Endothelial cell of umbilical vein (primary cell): ENCODE measurements at regions not wholly inside any gene's neighbourhood (a gene's known extent, or its start where the extent isn't known, plus 50 kb on each side); places are given as distances from the start of the nearest gene placed in this dataset.
A peak's percentile ranks its signal among the peaks of the same experiment; 100 is the strongest.

ENCODE experiments used
- BruUV-seq: library from RNA; stranded (reverse); fragments of 400-500 nt; replicated peaks from 2 replicates; lab custom pipeline; 2021; lab: Mats Ljungman, UMichigan
- CTCF ChIA-PET: fragments of 300-600, 350-600 bp; sonication (Branson Sonifier 250); formaldehyde crosslinking; loops from one replicate; lab custom pipeline; 2021; ENCODE audit warnings: antibody characterized with exemption, inconsistent platforms; lab: Charles Lee
- POLR2A ChIA-PET: fragments of 300-600, 350-600 bp; sonication (Branson Sonifier 250); formaldehyde crosslinking; loops from one replicate; lab custom pipeline; 2021; ENCODE audit warnings: antibody characterized with exemption, inconsistent platforms; lab: Charles Lee
- DNase-seq: peaks from one replicate; pipeline ENCODE4 v3.0.0-alpha.2; 2011; ENCODE audit warnings: low read depth, low spot score
- FAIRE-seq: peaks from 2 replicates; lab custom pipeline; 2011; peaks lifted over from hg19 to GRCh38; lab: Jason Lieb, UNC
- H2AFZ ChIP-seq: 2 replicates; pipeline ENCODE4 v1.6.0; 2012; ENCODE audit warnings: low read depth, low read length, control low read depth, inconsistent platforms
- H3K27ac ChIP-seq: 2 replicates; pipeline ENCODE4 v1.5.1; 2011; ENCODE audit warnings: low read depth, mild to moderate bottlenecking, control low read depth, low read length, moderate library complexity; ENCODE audit not compliant: insufficient read depth
- H3K27me3 ChIP-seq, 2 experiments: 2 replicates each; pipeline versions ENCODE4 v1.6.0 to v1.6.1; 2011; ENCODE audit warnings: low read length in 2 of 2, mixed read lengths in 1 of 2; ENCODE audit not compliant: control insufficient read depth in 2 of 2, insufficient read depth in 2 of 2
- H3K36me3 ChIP-seq, 2 experiments: 2 replicates in 1 of 2; 3 replicates in 1 of 2; pipeline ENCODE4 v1.5.1; 2011; ENCODE audit warnings: low read length in 2 of 2, mild to moderate bottlenecking in 1 of 2, moderate library complexity in 1 of 2; ENCODE audit not compliant: control insufficient read depth in 2 of 2, insufficient read depth in 2 of 2; ENCODE audit errors: extremely low read depth in 1 of 2
- H3K4me1 ChIP-seq: 3 replicates; pipeline ENCODE4 v1.5.1; 2011; ENCODE audit warnings: mild to moderate bottlenecking, low read length; ENCODE audit not compliant: control insufficient read depth, insufficient read depth; ENCODE audit errors: extremely low read depth
- H3K4me2 ChIP-seq: 2 replicates; pipeline ENCODE4 v1.6.1; 2011; ENCODE audit warnings: low read length, control low read depth, mixed read lengths; ENCODE audit not compliant: insufficient read depth
- H3K4me3 ChIP-seq, 3 experiments: fragments of 200-600 bp in 1 of 3; sonication (generic), shearing (Covaris generic) in 1 of 3; replicated peaks in 1 of 3; 2 replicates each; pipeline ENCODE4 v1.5.1; 2011 to 2016; ENCODE audit warnings: control low read depth in 3 of 3, low read length in 3 of 3, mild to moderate bottlenecking in 2 of 3, inconsistent platforms in 1 of 3, low read depth in 1 of 3, moderate library complexity in 1 of 3; ENCODE audit not compliant: insufficient read depth in 1 of 3
- H3K79me2 ChIP-seq: 2 replicates; pipeline ENCODE4 v1.6.0; 2012; ENCODE audit warnings: low read length, inconsistent platforms; ENCODE audit not compliant: control insufficient read depth, insufficient read depth
- H3K9ac ChIP-seq: replicated peaks from 2 replicates; pipeline ENCODE3; 2011; ENCODE audit warnings: low read length, control low read depth; ENCODE audit not compliant: insufficient read depth; ENCODE audit errors: extremely low read depth
- H3K9me1 ChIP-seq: replicated peaks from 3 replicates; pipeline ENCODE4 v1.6.0; 2011; ENCODE audit warnings: mild to moderate bottlenecking, low read length; ENCODE audit not compliant: control insufficient read depth, insufficient read depth; ENCODE audit errors: extremely low read depth
- H3K9me3 ChIP-seq: replicated peaks from 2 replicates; pipeline ENCODE4 v1.5.1; 2012; ENCODE audit warnings: low read length, inconsistent platforms; ENCODE audit not compliant: control insufficient read depth, insufficient read depth
- H4K20me1 ChIP-seq: replicated peaks from 2 replicates; pipeline ENCODE3; 2011; ENCODE audit warnings: mild to moderate bottlenecking, low read length; ENCODE audit not compliant: control insufficient read depth, insufficient read depth; ENCODE audit errors: extremely low read depth
- CTCF ChIP-seq, 2 donors: IDR thresholded peaks; 1 replicate in 1 of 2; 2 replicates in 1 of 2; pipeline ENCODE4 v1.5.1; 2011; ENCODE audit warnings: low read length in 2 of 2, mild to moderate bottlenecking in 2 of 2, moderate library complexity in 2 of 2, control low read depth in 1 of 2, inconsistent platforms in 1 of 2, low read depth in 1 of 2; ENCODE audit not compliant: insufficient read depth in 1 of 2; ENCODE audit errors: extremely low read depth in 1 of 2
- EZH2 ChIP-seq: IDR thresholded peaks from 2 replicates; pipeline ENCODE4 v1.6.1; 2012; ENCODE audit warnings: borderline replicate concordance, low read depth, mild to moderate bottlenecking, moderate library complexity, low read length, inconsistent platforms; ENCODE audit not compliant: severe bottlenecking
- FOS ChIP-seq: IDR thresholded peaks from 2 replicates; pipeline ENCODE4 v1.6.1; 2011; ENCODE audit warnings: mild to moderate bottlenecking, low read length, moderate library complexity, borderline replicate concordance; ENCODE audit not compliant: insufficient read depth
- GATA2 ChIP-seq: IDR thresholded peaks from 2 replicates; pipeline ENCODE4 v1.7.0; 2011; ENCODE audit warnings: low read depth, mild to moderate bottlenecking, moderate library complexity, mixed read lengths, low read length; ENCODE audit not compliant: insufficient read length, insufficient read depth
- JUN ChIP-seq: IDR thresholded peaks from 2 replicates; pipeline ENCODE4 v1.6.1; 2011; ENCODE audit warnings: borderline replicate concordance, low read depth; ENCODE audit not compliant: insufficient read length, insufficient read depth
- MAX ChIP-seq: IDR thresholded peaks from 2 replicates; pipeline ENCODE4 v1.6.1; 2011; ENCODE audit not compliant: insufficient read depth, insufficient read length
- MYC ChIP-seq: IDR thresholded peaks from one replicate; pipeline ENCODE4 v1.6.1; 2011; ENCODE audit warnings: mild to moderate bottlenecking, low read depth, low read length
- POLR2A ChIP-seq: IDR thresholded peaks from 2 replicates; pipeline ENCODE4 v1.6.1; 2012; ENCODE audit warnings: low read depth, mild to moderate bottlenecking, control low read depth, low read length
- POLR2AphosphoS5 ChIP-seq: IDR thresholded peaks from 2 replicates; pipeline ENCODE4 v1.6.1; 2012; ENCODE audit warnings: low read depth, mild to moderate bottlenecking, control low read depth, low read length, moderate library complexity; ENCODE audit not compliant: insufficient read depth
- dilution Hi-C: fragments of 300-500 bp; cut with MboI; formaldehyde crosslinking; loops from one replicate; pipeline ENCODE4 v1.15.0; 2019; ENCODE audit warnings: low sequenced_read_pairs; ENCODE audit not compliant: extremely low pct_ligation_motif_present
- intact Hi-C: fragments of 100-400 bp; cut with micrococcal nuclease; formaldehyde crosslinking; loops from one replicate; pipeline ENCODE4 v1.10.0; 2022

GRCh38 chr10:22849077-22849805, 78.6 kb upstream of the ARMC3 start:
- Histone ChIP-seq H3K79me2 (no peaks in the 10 kb centered on the region), H3K27ac (peak overlapping the region; percentile 24), H3K4me3 (no peak overlapping the region), H4K20me1 (no peaks in the 10 kb centered on the region), H3K4me2 (peak overlapping the region; percentile 17), H3K36me3 (no peaks in the 10 kb centered on the region), H3K27me3 (no peaks in the 10 kb centered on the region), H2AFZ (peak overlapping the region; percentile 87), H3K9me3 (no peaks in the 10 kb centered on the region), H3K4me1 (peaks cover 11% of the 10 kb centered on the region), H3K9me1 (no peaks in the 10 kb centered on the region), H3K9ac (no peak overlapping the region)
- FAIRE-seq (peak; percentile 82), DNase-seq (peak; percentile 85)
- CTCF ChIA-PET: interaction anchor here (1.0 kb wide), 1 partner anchor 15 kb away, joined by 3 read pairs; no protein-coding TSS in a partner anchor
- no TSS peak for BruUV-seq
- intact Hi-C loops: loop anchor here (5.0 kb wide), 1 partner anchor 137 kb away; the partner anchor contains the start of gene PIP4K2A
- dilution Hi-C loops: no loop called here
- POLR2A ChIA-PET: no interaction called here
- TF ChIP-seq EZH2: no peak
- peak; percentile 18 for TF ChIP-seq POLR2AphosphoS5

- TF ChIP-seq POLR2A (no peak), FOS (no peak), POLR2AphosphoS5 (no peak), JUN (no peak), MAX (no peak), GATA2 (no peak), MYC (no peak), EZH2 (no peak), CTCF (IDR thresholded peaks at IDR 0.05; ENCODE audit: extremely low read depth in 1 of 2, insufficient read depth in 1 of 2, low read depth in 1 of 2, low read length in 2 of 2) (no peak)
- CTCF ChIA-PET: no interaction called here
- no peak overlapping the region for H3K4me2 ChIP-seq
- H3K79me2 ChIP-seq: no peaks in the 10 kb centered on the region
- H2AFZ ChIP-seq: no peak overlapping the region
- POLR2A ChIA-PET: no interaction called here
- no peak overlapping the region for H3K4me3 ChIP-seq
- dilution Hi-C loops: no loop called here
- no peak overlapping the region for H3K9ac ChIP-seq
- H4K20me1 ChIP-seq: no peaks in the 10 kb centered on the region
- H3K9me3 ChIP-seq: no peaks in the 10 kb centered on the region
- BruUV-seq: no TSS peak
- H3K27me3 ChIP-seq: no peaks in the 10 kb centered on the region
- FAIRE-seq (no peak), DNase-seq (no peak)
- H3K36me3 ChIP-seq: no peaks in the 10 kb centered on the region
- intact Hi-C loops: loop anchor here (5.0 kb wide), 1 partner anchor 136 kb away; the partner anchor contains the start of gene PIP4K2A
- H3K9me1 ChIP-seq: no peaks in the 10 kb centered on the region
- peaks cover 11% of the 10 kb centered on the region for H3K4me1 ChIP-seq
- H3K27ac ChIP-seq: no peak overlapping the region
These were observed 79.3 kb upstream of the ARMC3 start for GRCh38 chr10:22848509-22848908.
